ENCODE measurements at regions not wholly inside any gene's neighbourhood (a gene's known extent, or its start where the extent isn't known, plus 50 kb on each side); places are given as distances from the start of the nearest gene placed in this dataset.

DNA sequence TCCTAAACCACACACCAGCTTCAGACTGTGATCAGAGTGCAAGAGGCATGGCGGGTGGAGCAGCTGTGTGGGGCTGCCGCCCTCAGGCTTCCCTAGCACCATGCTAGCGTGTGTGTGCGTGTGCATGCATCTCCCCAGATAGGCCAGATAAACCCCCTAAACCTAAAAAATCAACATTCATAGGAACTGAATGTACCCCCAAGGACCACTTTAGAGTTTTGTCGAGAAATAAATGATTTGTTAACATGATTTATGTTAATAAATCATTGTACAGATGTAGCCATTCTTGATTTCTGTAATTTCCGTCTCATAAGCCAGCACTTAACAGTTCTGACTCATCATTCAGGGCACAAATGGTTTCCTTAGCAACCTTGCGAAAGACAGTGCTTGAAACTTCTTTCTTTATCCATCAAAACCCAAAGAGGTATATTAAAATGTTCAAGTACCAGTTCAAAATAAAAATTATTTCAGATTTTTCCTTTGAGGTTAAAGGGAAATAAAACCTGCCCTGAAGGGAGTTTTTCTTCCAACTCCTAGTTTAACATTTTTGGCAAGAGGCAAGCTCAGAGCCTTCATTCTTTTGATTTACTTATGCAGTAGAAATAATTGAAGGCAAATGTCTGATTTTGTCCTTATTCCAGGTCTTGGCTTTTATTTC is 206.2 kb upstream of the RGS6 start:
- Histone ChIP-seq H3K4me1 (ENCODE audit: control insufficient read depth in 4 of 4, insufficient read depth in 4 of 4, low read length in 3 of 4) (peaks cover 0 to 15% (median 6%) of the 10 kb centered on the region in 4 donors), H3K9me3 (ENCODE audit: control insufficient read depth in 4 of 4, low read length in 3 of 4) (no peaks in the 10 kb centered on the region), H3K27ac (ENCODE audit: low read depth in 1 of 2, low read length in 2 of 2) (no peak overlapping the region), H3K4me3 (ENCODE audit: low read depth in 1 of 3, low read length in 3 of 3) (no peak overlapping the region), H3K36me3 (ENCODE audit: control insufficient read depth in 4 of 4, insufficient read depth in 3 of 4, low read depth in 1 of 4, low read length in 3 of 4) (peaks cover 1 to 35% (median 19%) of the 10 kb centered on the region in 4 donors), H3K27me3 (ENCODE audit: control insufficient read depth in 4 of 4, insufficient read depth in 4 of 4, low read length in 3 of 4) (no peaks in the 10 kb centered on the region), H3K9ac (ENCODE audit: low read depth in 1 of 2, low read length in 2 of 2) (no peak overlapping the region)
- 94% methylated on average over 7 of the region's 7 CpGs for WGBS
- no peak for DNase-seq (ENCODE audit: low spot score)
- TF ChIP-seq JUND (IDR thresholded peaks at IDR 0.05): no peak
- TF ChIP-seq HNF4G (IDR thresholded peaks at IDR 0.05): no peak
- TF ChIP-seq, protein P1, sequence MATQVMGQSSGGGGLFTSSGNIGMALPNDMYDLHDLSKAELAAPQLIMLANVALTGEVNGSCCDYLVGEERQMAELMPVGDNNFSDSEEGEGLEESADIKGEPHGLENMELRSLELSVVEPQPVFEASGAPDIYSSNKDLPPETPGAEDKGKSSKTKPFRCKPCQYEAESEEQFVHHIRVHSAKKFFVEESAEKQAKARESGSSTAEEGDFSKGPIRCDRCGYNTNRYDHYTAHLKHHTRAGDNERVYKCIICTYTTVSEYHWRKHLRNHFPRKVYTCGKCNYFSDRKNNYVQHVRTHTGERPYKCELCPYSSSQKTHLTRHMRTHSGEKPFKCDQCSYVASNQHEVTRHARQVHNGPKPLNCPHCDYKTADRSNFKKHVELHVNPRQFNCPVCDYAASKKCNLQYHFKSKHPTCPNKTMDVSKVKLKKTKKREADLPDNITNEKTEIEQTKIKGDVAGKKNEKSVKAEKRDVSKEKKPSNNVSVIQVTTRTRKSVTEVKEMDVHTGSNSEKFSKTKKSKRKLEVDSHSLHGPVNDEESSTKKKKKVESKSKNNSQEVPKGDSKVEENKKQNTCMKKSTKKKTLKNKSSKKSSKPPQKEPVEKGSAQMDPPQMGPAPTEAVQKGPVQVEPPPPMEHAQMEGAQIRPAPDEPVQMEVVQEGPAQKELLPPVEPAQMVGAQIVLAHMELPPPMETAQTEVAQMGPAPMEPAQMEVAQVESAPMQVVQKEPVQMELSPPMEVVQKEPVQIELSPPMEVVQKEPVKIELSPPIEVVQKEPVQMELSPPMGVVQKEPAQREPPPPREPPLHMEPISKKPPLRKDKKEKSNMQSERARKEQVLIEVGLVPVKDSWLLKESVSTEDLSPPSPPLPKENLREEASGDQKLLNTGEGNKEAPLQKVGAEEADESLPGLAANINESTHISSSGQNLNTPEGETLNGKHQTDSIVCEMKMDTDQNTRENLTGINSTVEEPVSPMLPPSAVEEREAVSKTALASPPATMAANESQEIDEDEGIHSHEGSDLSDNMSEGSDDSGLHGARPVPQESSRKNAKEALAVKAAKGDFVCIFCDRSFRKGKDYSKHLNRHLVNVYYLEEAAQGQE (IDR thresholded peaks at IDR 0.05): no peak
- TF ChIP-seq NR2F2 (IDR thresholded peaks at IDR 0.05): no peak
- TF ChIP-seq RXRA (IDR thresholded peaks at IDR 0.05): no peak
- TF ChIP-seq, protein P2, sequence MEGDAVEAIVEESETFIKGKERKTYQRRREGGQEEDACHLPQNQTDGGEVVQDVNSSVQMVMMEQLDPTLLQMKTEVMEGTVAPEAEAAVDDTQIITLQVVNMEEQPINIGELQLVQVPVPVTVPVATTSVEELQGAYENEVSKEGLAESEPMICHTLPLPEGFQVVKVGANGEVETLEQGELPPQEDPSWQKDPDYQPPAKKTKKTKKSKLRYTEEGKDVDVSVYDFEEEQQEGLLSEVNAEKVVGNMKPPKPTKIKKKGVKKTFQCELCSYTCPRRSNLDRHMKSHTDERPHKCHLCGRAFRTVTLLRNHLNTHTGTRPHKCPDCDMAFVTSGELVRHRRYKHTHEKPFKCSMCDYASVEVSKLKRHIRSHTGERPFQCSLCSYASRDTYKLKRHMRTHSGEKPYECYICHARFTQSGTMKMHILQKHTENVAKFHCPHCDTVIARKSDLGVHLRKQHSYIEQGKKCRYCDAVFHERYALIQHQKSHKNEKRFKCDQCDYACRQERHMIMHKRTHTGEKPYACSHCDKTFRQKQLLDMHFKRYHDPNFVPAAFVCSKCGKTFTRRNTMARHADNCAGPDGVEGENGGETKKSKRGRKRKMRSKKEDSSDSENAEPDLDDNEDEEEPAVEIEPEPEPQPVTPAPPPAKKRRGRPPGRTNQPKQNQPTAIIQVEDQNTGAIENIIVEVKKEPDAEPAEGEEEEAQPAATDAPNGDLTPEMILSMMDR (IDR thresholded peaks at IDR 0.05; ENCODE audit: low read depth, low read length, missing input control): no peak
- TF ChIP-seq, protein P3, sequence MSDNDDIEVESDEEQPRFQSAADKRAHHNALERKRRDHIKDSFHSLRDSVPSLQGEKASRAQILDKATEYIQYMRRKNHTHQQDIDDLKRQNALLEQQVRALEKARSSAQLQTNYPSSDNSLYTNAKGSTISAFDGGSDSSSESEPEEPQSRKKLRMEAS (IDR thresholded peaks at IDR 0.05): no peak
- TF ChIP-seq, protein P4, sequence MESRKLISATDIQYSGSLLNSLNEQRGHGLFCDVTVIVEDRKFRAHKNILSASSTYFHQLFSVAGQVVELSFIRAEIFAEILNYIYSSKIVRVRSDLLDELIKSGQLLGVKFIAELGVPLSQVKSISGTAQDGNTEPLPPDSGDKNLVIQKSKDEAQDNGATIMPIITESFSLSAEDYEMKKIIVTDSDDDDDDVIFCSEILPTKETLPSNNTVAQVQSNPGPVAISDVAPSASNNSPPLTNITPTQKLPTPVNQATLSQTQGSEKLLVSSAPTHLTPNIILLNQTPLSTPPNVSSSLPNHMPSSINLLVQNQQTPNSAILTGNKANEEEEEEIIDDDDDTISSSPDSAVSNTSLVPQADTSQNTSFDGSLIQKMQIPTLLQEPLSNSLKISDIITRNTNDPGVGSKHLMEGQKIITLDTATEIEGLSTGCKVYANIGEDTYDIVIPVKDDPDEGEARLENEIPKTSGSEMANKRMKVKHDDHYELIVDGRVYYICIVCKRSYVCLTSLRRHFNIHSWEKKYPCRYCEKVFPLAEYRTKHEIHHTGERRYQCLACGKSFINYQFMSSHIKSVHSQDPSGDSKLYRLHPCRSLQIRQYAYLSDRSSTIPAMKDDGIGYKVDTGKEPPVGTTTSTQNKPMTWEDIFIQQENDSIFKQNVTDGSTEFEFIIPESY (IDR thresholded peaks at IDR 0.05): no peak
- TF ChIP-seq RAD21 (IDR thresholded peaks at IDR 0.05): no peak
- no peak for TF ChIP-seq GABPA (IDR thresholded peaks at IDR 0.05 in 1 of 2, conservative IDR thresholded peaks at IDR 0.05 in 1 of 2)
- no peak for TF ChIP-seq EGR1 (IDR thresholded peaks at IDR 0.05; ENCODE audit: low read depth in 2 of 2)
- no peak for TF ChIP-seq FOXA1 (IDR thresholded peaks at IDR 0.05)
- TF ChIP-seq FOXA2 (IDR thresholded peaks at IDR 0.05): no peak
- TF ChIP-seq, protein P5, sequence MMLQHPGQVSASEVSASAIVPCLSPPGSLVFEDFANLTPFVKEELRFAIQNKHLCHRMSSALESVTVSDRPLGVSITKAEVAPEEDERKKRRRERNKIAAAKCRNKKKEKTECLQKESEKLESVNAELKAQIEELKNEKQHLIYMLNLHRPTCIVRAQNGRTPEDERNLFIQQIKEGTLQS (IDR thresholded peaks at IDR 0.05): no peak
- TF ChIP-seq YY1 (IDR thresholded peaks at IDR 0.05): no peak
